OCI-LY1 (cell line): ENCODE measurements at regions not wholly inside any gene's neighbourhood (a gene's known extent, or its start where the extent isn't known, plus 50 kb on each side); places are given as distances from the start of the nearest gene placed in this dataset.

Source experiments
- H2AFZ ChIP-seq: fragments of 200-600 bp; sonication (generic), shearing (Covaris generic); 2 replicates; pipeline ENCODE4 v1.6.0; 2014; ENCODE audit warnings: antibody characterized with exemption, mild to moderate bottlenecking, low read length
- H3F3A ChIP-seq: fragments of 200-600 bp; sonication (generic), shearing (Covaris generic); 2 replicates; pipeline ENCODE4 v1.6.0; 2014; ENCODE audit warnings: mild to moderate bottlenecking, antibody characterized with exemption, low read length, moderate library complexity; ENCODE audit not compliant: insufficient read depth
- H3K27ac ChIP-seq: fragments of 200-600 bp; sonication (generic); 2 replicates; pipeline ENCODE4 v1.5.1; 2014; ENCODE audit warnings: low read length, mixed run types, mild to moderate bottlenecking, low read depth; ENCODE audit not compliant: poor library complexity, severe bottlenecking
- H3K27me3 ChIP-seq: fragments of 200-600 bp; sonication (generic); 2 replicates; pipeline ENCODE4 v1.6.0; 2014; ENCODE audit warnings: antibody characterized with exemption, mild to moderate bottlenecking, low read length, moderate library complexity; ENCODE audit not compliant: insufficient read depth
- H3K36me3 ChIP-seq: fragments of 200-600 bp; sonication (generic); 2 replicates; pipeline ENCODE4 v1.6.1; 2014; ENCODE audit warnings: mild to moderate bottlenecking, antibody characterized with exemption, low read length, moderate library complexity, mixed read lengths; ENCODE audit not compliant: insufficient read depth
- H3K4me1 ChIP-seq: fragments of 200-600 bp; sonication (generic); 2 replicates; pipeline ENCODE4 v1.5.1; 2014; ENCODE audit warnings: mild to moderate bottlenecking, low read length, moderate library complexity; ENCODE audit not compliant: insufficient read depth, severe bottlenecking
- H3K4me2 ChIP-seq: fragments of 200-600 bp; sonication (generic), shearing (Covaris generic); 2 replicates; pipeline ENCODE4 v1.6.1; 2014; ENCODE audit warnings: low read length
- H3K4me3 ChIP-seq: fragments of 200-600 bp; sonication (generic); 2 replicates; pipeline ENCODE4 v1.5.1; 2014; ENCODE audit warnings: low read length, low read depth, mild to moderate bottlenecking, mixed read lengths; ENCODE audit not compliant: poor library complexity, severe bottlenecking
- H3K79me2 ChIP-seq: fragments of 200-600 bp; shearing (Covaris generic); 2 replicates; pipeline ENCODE4 v1.6.1; 2016; ENCODE audit warnings: mixed run types, low read length, mixed read lengths; ENCODE audit not compliant: insufficient read depth
- H3K9ac ChIP-seq: fragments of 200-600 bp; sonication (generic), shearing (Covaris generic); 2 replicates; pipeline ENCODE4 v1.6.1; 2014; ENCODE audit warnings: mild to moderate bottlenecking, low read length, mixed read lengths
- H3K9me2 ChIP-seq: fragments of 200-600 bp; sonication (generic), shearing (Covaris generic); 2 replicates; pipeline ENCODE4 v1.6.1; 2014; ENCODE audit warnings: low read depth, mild to moderate bottlenecking, low read length, mixed read lengths
- H3K9me3 ChIP-seq: fragments of 200-600 bp; shearing (Covaris generic); 2 replicates; pipeline ENCODE4 v1.6.1; 2014; ENCODE audit warnings: low read length, mixed read lengths
- H4K20me1 ChIP-seq: fragments of 200-600 bp; sonication (generic), shearing (Covaris generic); 2 replicates; pipeline ENCODE4 v1.6.0; 2016; ENCODE audit warnings: mild to moderate bottlenecking, low read length; ENCODE audit not compliant: insufficient read depth
- EZH2 ChIP-seq: fragments of 200-600 bp; sonication (generic), shearing (Covaris generic); IDR thresholded peaks from 2 replicates; pipeline ENCODE4 v1.8.0; 2017; ENCODE audit warnings: borderline replicate concordance, mixed run types, mild to moderate bottlenecking, antibody characterized with exemption, low read length, moderate library complexity, mixed read lengths
- TF ChIP-seq, protein P1 (sequence below): fragments of 200-600 bp; sonication (generic), shearing (Covaris generic); IDR thresholded peaks from 2 replicates; pipeline ENCODE4 v1.5.1; 2017; ENCODE audit warnings: mild to moderate bottlenecking, antibody characterized with exemption, low read length, moderate library complexity, mixed read lengths

- Histone ChIP-seq H3K4me1 (no peaks in the 10 kb centered on the region), H3K9me2 (no peaks in the 10 kb centered on the region), H4K20me1 (no peaks in the 10 kb centered on the region), H3K27me3 (no peaks in the 10 kb centered on the region), H2AFZ (no peak overlapping the region), H3K4me3 (no peak overlapping the region), H3K4me2 (no peak overlapping the region), H3F3A (no peaks in the 10 kb centered on the region), H3K79me2 (no peaks in the 10 kb centered on the region), H3K27ac (no peak overlapping the region), H3K9ac (no peak overlapping the region), H3K9me3 (no peaks in the 10 kb centered on the region), H3K36me3 (no peaks in the 10 kb centered on the region)
- TF ChIP-seq, protein P1, sequence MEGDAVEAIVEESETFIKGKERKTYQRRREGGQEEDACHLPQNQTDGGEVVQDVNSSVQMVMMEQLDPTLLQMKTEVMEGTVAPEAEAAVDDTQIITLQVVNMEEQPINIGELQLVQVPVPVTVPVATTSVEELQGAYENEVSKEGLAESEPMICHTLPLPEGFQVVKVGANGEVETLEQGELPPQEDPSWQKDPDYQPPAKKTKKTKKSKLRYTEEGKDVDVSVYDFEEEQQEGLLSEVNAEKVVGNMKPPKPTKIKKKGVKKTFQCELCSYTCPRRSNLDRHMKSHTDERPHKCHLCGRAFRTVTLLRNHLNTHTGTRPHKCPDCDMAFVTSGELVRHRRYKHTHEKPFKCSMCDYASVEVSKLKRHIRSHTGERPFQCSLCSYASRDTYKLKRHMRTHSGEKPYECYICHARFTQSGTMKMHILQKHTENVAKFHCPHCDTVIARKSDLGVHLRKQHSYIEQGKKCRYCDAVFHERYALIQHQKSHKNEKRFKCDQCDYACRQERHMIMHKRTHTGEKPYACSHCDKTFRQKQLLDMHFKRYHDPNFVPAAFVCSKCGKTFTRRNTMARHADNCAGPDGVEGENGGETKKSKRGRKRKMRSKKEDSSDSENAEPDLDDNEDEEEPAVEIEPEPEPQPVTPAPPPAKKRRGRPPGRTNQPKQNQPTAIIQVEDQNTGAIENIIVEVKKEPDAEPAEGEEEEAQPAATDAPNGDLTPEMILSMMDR = no peak
- no peak for TF ChIP-seq EZH2
Measured at GRCh38 chr21:35601211-35601610, 459.1 kb downstream of the SETD4 start.

- no peaks in the 10 kb centered on the region for H3K9me2 ChIP-seq
- no peak overlapping the region for H2AFZ ChIP-seq
- H3F3A ChIP-seq = no peaks in the 10 kb centered on the region
- H4K20me1 ChIP-seq = no peaks in the 10 kb centered on the region
- no peak overlapping the region for H3K9ac ChIP-seq
- no peaks in the 10 kb centered on the region for H3K27me3 ChIP-seq
- H3K4me2 ChIP-seq = no peak overlapping the region
- H3K4me1 ChIP-seq = no peaks in the 10 kb centered on the region
- TF ChIP-seq EZH2 = no peak
- TF ChIP-seq, protein P1 = no peak
- H3K4me3 ChIP-seq = no peak overlapping the region
- no peaks in the 10 kb centered on the region for H3K36me3 ChIP-seq
- no peak overlapping the region for H3K27ac ChIP-seq
- H3K79me2 ChIP-seq = no peaks in the 10 kb centered on the region
- H3K9me3 ChIP-seq = no peaks in the 10 kb centered on the region
Measured at GRCh38 chr21:35599164-35599563, 461.2 kb downstream of the SETD4 start.

DNA sequence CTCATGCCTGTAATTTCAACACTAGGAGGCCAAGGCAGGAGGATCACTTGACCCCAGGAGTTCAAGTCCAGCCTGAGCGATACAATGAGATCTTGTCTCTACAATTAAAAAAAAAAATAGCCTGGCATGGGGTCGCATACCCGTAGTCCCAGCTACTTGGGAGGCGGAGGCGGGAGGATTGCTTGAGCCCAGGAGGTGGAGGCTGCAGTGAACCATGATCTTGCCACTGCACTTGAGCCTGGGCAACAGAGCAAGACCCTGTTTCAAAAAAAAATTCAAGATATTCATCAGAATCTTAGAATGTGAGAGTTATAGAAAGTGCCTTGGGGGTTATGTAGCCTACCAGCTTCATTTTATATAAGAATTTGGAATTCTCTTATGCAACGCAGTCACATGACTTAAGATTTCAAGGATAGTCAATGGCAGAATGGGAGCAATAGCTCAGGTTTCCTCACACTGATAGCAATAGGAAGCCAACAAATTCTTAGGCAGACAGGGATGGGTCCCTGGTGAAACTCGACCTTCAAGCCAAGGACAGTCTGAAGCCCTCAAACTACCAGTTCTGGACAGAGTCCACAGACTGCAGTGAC, 462.5 kb downstream of the SETD4 start:
- no peaks in the 10 kb centered on the region for H3K9me3 ChIP-seq

More for the DNA sequence above, 462.5 kb downstream of the SETD4 start:
- H3K9me2 ChIP-seq = no peaks in the 10 kb centered on the region
- no peaks in the 10 kb centered on the region for H3K4me1 ChIP-seq
- no peaks in the 10 kb centered on the region for H3F3A ChIP-seq
- TF ChIP-seq, protein P1 = no peak
- H3K79me2 ChIP-seq = no peaks in the 10 kb centered on the region
- H3K4me3 ChIP-seq = no peak overlapping the region
- H3K4me2 ChIP-seq = no peak overlapping the region
- no peak overlapping the region for H3K9ac ChIP-seq
- H3K36me3 ChIP-seq = no peaks in the 10 kb centered on the region
- no peaks in the 10 kb centered on the region for H3K27me3 ChIP-seq
- no peaks in the 10 kb centered on the region for H4K20me1 ChIP-seq
- no peak overlapping the region for H2AFZ ChIP-seq
- H3K27ac ChIP-seq = no peak overlapping the region
